PFSK-1 (cell line): ENCODE measurements at regions not wholly inside any gene's neighbourhood (a gene's known extent, or its start where the extent isn't known, plus 50 kb on each side); places are given as distances from the start of the nearest gene placed in this dataset.

Experiments used
- FOXP2 ChIP-seq: optimal IDR thresholded peaks from 2 replicates; pipeline ENCODE3; 2011; ENCODE audit warnings: borderline replicate concordance, control low read depth, inconsistent platforms; ENCODE audit not compliant: insufficient read depth; ENCODE audit errors: extremely low read length, extremely low read depth
- POLR2AphosphoS5 ChIP-seq: IDR thresholded peaks from 2 replicates; pipeline ENCODE4 v1.6.1; 2012; ENCODE audit warnings: low read depth, mild to moderate bottlenecking, control low read depth, low read length, moderate library complexity
- REST ChIP-seq, 2 experiments: IDR thresholded peaks; 2 replicates each; pipeline versions ENCODE4 v1.6.1 to v1.8.0; 2011 to 2012; ENCODE audit warnings: low read depth in 2 of 2, low read length in 2 of 2, control low read depth in 1 of 2, inconsistent platforms in 1 of 2, mild to moderate bottlenecking in 1 of 2, moderate library complexity in 1 of 2; ENCODE audit not compliant: insufficient read depth in 1 of 2
- SIN3A ChIP-seq: IDR thresholded peaks from 2 replicates; pipeline ENCODE4 v1.6.1; 2012; ENCODE audit warnings: mild to moderate bottlenecking, low read length, moderate library complexity, borderline replicate concordance; ENCODE audit not compliant: insufficient read depth
- TAF1 ChIP-seq: IDR thresholded peaks from 2 replicates; pipeline ENCODE4 v1.6.1; 2012; ENCODE audit warnings: low read length, control low read depth, borderline replicate concordance; ENCODE audit not compliant: insufficient read depth

GRCh38 chr10:109741712-109742111 lies 181.6 kb downstream of the XPNPEP1 start:
- no peak for TF ChIP-seq TAF1
- no peak for TF ChIP-seq REST (IDR thresholded peaks at IDR 0.05; ENCODE audit: insufficient read depth in 1 of 2, low read depth in 2 of 2, low read length in 2 of 2)
- TF ChIP-seq SIN3A = no peak
- TF ChIP-seq POLR2AphosphoS5 = no peak
- TF ChIP-seq FOXP2 = no peak

DNA sequence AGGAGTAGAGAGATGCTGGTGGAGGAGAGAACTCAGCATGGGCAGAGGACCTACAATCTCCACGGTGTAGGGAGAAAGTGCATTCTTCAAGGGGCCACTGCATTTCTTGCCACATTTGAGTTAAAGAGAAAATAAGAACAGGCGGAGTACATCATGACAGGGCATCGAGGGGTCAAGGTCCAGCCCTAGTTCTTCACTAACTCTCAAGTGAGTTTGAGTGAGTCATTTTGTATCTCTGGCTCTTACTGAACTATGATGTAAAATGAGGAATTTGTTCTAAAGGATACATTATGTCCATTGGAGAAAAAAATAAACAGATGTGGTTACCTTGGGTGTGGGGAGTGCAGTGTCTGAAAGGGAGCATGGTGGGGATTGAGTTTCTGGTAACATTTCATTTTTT lies 182.9 kb downstream of the XPNPEP1 start:
- no peak for TF ChIP-seq REST (IDR thresholded peaks at IDR 0.05; ENCODE audit: insufficient read depth in 1 of 2, low read depth in 2 of 2, low read length in 2 of 2)
- TF ChIP-seq FOXP2 = no peak
- TF ChIP-seq TAF1 = no peak
- no peak for TF ChIP-seq POLR2AphosphoS5
- TF ChIP-seq SIN3A = no peak

DNA sequence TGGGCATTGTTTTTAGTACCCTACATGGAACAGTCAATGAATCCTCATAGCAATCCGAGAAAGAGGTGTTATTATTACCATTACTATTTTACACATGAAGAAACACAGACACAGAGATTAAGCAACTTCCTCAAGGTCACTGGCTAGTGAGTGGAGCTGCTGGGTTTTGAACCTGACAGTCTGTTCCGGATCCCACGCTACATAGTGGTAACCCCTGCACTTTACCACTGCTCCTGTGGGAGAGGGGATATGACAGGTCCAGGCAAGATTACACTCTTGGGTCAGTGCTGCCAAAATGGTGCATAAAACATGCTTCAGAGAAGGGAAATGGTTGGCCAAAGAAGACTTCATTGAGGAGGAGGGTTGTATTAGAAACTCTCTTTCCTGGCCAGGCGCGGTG lies 185.7 kb downstream of the XPNPEP1 start:
- TF ChIP-seq POLR2AphosphoS5 (no peak), SIN3A (no peak), REST (IDR thresholded peaks at IDR 0.05; ENCODE audit: insufficient read depth in 1 of 2, low read depth in 2 of 2, low read length in 2 of 2) (no peak), FOXP2 (no peak), TAF1 (no peak)

- TF ChIP-seq FOXP2 = no peak
- no peak for TF ChIP-seq REST (IDR thresholded peaks at IDR 0.05; ENCODE audit: insufficient read depth in 1 of 2, low read depth in 2 of 2, low read length in 2 of 2)
Measured at GRCh38 chr10:109737009-109737408, 186.3 kb downstream of the XPNPEP1 start.

DNA sequence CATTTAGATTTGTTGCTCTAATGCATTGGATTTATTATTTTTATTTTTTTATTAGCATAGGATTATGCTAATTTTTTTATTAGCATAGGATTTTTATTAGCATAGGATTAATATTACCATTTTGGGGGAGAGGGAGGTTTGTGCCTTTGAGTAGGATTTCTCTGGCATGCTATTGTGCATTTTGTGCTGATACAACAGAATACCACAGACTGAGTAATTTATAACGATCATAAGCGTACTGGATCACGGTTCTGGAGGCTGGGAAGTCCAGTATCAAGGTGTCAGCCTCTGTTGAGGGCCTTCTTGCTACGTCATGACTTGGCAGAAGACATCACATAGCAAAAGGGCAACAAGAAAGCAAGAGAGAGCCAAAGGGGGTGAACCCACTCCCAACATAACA lies 187.5 kb downstream of the XPNPEP1 start:
- TF ChIP-seq SIN3A (no peak), POLR2AphosphoS5 (no peak), REST (IDR thresholded peaks at IDR 0.05; ENCODE audit: insufficient read depth in 1 of 2, low read depth in 2 of 2, low read length in 2 of 2) (no peak), TAF1 (no peak)
